Mucosa of descending colon (tissue), 3 donors: ENCODE measurements at regions not wholly inside any gene's neighbourhood (a gene's known extent, or its start where the extent isn't known, plus 50 kb on each side); places are given as distances from the start of the nearest gene placed in this dataset.

Experiments used
- ATAC-seq: fragments of 200-7000 bp; cut with Tn5 transposase; one replicate; pipeline ENCODE4 v1.9.1; 2020; ENCODE audit warnings: mild to moderate bottlenecking, moderate library complexity
- DNase-seq, 3 donors: peaks; one replicate each; pipeline ENCODE4 v3.0.0-alpha.2; 2020
- H3K36me3 ChIP-seq: fragments of 200-600 bp; one replicate; pipeline ENCODE4 v1.8.0; 2021; ENCODE audit warnings: low read depth, mild to moderate bottlenecking
- H3K4me1 ChIP-seq: fragments of 200-600 bp; one replicate; pipeline ENCODE4 v1.8.0; 2021; ENCODE audit warnings: low read depth, mild to moderate bottlenecking
- H3K4me3 ChIP-seq: fragments of 200-600 bp; one replicate; pipeline ENCODE4 v1.8.0; 2021; ENCODE audit warnings: mild to moderate bottlenecking
- H3K9me3 ChIP-seq: fragments of 200-600 bp; one replicate; pipeline ENCODE4 v1.8.0; 2021; ENCODE audit warnings: mild to moderate bottlenecking
- intact Hi-C, 2 donors: fragments of 100-400 bp; cut with DNase I in 1 of 2; cut with micrococcal nuclease in 1 of 2; formaldehyde crosslinking; loops; one replicate each; pipeline versions ENCODE4 v1.11.0 to v1.11.1; 2022; cut with DNase I, micrococcal nuclease
- TF ChIP-seq, protein P1 (sequence below): fragments of 200-600 bp; IDR thresholded peaks from one replicate; pipeline ENCODE4 v1.8.0; 2022; ENCODE audit warnings: antibody characterized with exemption, mild to moderate bottlenecking
- donor health status: DM: no; HTN: no; CAD: no; lungs with moderate emphysema.
- donor health status: DM: no; HTN: no; CAD: no.
- donor health status: DM: no; HTN: yes; CAD: no.

GRCh38 chr7:55305135-55305534 is 60.0 kb upstream of the LANCL2 start:
- Histone ChIP-seq H3K4me1 (no peaks in the 10 kb centered on the region), H3K36me3 (no peaks in the 10 kb centered on the region), H3K4me3 (no peak overlapping the region), H3K9me3 (no peaks in the 10 kb centered on the region)
- TF ChIP-seq, protein P1, sequence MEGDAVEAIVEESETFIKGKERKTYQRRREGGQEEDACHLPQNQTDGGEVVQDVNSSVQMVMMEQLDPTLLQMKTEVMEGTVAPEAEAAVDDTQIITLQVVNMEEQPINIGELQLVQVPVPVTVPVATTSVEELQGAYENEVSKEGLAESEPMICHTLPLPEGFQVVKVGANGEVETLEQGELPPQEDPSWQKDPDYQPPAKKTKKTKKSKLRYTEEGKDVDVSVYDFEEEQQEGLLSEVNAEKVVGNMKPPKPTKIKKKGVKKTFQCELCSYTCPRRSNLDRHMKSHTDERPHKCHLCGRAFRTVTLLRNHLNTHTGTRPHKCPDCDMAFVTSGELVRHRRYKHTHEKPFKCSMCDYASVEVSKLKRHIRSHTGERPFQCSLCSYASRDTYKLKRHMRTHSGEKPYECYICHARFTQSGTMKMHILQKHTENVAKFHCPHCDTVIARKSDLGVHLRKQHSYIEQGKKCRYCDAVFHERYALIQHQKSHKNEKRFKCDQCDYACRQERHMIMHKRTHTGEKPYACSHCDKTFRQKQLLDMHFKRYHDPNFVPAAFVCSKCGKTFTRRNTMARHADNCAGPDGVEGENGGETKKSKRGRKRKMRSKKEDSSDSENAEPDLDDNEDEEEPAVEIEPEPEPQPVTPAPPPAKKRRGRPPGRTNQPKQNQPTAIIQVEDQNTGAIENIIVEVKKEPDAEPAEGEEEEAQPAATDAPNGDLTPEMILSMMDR, result no peak
- intact Hi-C loops, result no loop called here
- ATAC-seq (no peak), DNase-seq (no peak)

DNA sequence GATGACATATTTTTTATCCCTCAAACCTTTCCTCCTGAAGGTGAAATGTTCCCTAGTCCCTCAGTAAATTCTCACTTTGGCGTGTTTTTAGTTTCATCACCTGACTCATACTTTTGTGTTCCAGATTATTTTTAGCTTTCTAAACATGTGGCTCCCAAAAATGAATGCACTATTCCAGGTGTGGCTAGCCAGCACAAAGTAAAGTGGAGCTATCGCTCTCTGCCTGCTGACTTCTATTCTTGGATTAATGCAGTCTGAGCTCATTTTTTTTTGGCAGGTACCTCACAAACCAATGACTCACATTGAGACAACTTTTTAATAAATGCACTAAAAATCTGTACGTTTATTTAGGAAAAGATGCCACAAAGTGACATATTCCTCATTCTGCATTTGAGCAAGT is 58.8 kb upstream of the LANCL2 start:
- intact Hi-C loops, result no loop called here
- no peaks in the 10 kb centered on the region for H3K4me1 ChIP-seq
- TF ChIP-seq, protein P1, result no peak
- ATAC-seq (no peak), DNase-seq (no peak)
- H3K9me3 ChIP-seq, result no peaks in the 10 kb centered on the region
- H3K36me3 ChIP-seq, result no peaks in the 10 kb centered on the region
- H3K4me3 ChIP-seq, result no peak overlapping the region

- intact Hi-C loops, result no loop called here
- H3K9me3 ChIP-seq, result no peaks in the 10 kb centered on the region
- ATAC-seq, result no peak
Observed at GRCh38 chr7:55307123-55307916, 57.8 kb upstream of the LANCL2 start.

GRCh38 chr7:55308186-55308929 is 56.8 kb upstream of the LANCL2 start:
- intact Hi-C loops, result no loop called here
- Histone ChIP-seq H3K9me3 (no peaks in the 10 kb centered on the region), H3K4me3 (no peak overlapping the region), H3K4me1 (no peaks in the 10 kb centered on the region), H3K36me3 (no peaks in the 10 kb centered on the region)
- DNase-seq, result no peak
- TF ChIP-seq, protein P1, result no peak
- ATAC-seq, result no peak

More at GRCh38 chr7:55307123-55307916, 57.8 kb upstream of the LANCL2 start:
- Histone ChIP-seq H3K4me1 (no peaks in the 10 kb centered on the region), H3K36me3 (no peaks in the 10 kb centered on the region), H3K4me3 (no peak overlapping the region)
- no peak for DNase-seq
- TF ChIP-seq, protein P1, result no peak

DNA sequence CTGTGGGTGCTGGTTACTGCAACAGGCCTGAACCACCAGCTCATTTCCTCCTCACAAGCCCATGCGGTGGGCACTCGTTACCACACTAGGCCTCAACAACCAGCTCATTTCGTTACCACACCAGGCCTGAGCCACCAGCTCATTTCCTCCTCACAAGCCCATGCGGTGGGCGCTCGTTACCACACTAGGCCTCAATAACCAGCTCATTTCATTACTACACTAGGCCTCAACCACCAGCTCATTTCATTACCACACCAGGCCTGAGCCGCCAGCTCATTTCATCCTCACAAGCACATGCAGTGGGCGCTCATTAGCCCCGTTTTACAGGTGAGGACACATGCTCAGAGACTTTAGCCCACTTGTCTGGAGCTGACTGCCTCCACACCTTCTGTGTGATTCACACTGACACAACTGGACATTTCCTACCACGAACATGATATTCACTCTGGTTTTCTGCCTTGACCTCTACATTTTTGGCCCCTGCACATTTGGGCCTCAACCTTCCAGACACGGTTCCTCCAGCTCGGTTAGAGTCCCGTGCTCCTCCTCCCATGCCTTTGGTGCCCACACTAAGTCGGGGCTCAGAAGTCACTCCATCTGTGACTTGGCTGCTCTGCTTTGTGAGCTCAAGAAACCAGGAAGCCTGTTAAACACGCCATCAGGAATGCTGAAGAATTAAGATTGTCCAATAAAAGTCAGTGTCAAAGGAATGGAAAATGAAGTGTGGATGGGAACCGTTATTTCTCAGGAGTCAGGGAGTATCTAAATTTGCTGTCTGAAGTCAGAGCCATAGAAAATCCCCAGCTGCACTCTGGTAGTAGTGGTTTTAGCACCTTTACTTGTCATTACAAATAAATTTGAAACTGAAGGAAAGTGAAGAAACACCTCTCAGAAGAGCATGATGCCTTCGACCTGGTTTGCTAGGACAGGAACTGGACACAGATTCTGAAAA is 55.8 kb upstream of the LANCL2 start:
- intact Hi-C loops, result no loop called here
- TF ChIP-seq, protein P1, result no peak
- Histone ChIP-seq H3K36me3 (no peaks in the 10 kb centered on the region), H3K9me3 (no peaks in the 10 kb centered on the region), H3K4me3 (no peak overlapping the region), H3K4me1 (no peaks in the 10 kb centered on the region)
- ATAC-seq (peak; percentile 62), DNase-seq (peak in 2 of 3 donors; percentile 7 to 50)
